ENCODE measurements at regions not wholly inside any gene's neighbourhood (a gene's known extent, or its start where the extent isn't known, plus 50 kb on each side); places are given as distances from the start of the nearest gene placed in this dataset.

DNA sequence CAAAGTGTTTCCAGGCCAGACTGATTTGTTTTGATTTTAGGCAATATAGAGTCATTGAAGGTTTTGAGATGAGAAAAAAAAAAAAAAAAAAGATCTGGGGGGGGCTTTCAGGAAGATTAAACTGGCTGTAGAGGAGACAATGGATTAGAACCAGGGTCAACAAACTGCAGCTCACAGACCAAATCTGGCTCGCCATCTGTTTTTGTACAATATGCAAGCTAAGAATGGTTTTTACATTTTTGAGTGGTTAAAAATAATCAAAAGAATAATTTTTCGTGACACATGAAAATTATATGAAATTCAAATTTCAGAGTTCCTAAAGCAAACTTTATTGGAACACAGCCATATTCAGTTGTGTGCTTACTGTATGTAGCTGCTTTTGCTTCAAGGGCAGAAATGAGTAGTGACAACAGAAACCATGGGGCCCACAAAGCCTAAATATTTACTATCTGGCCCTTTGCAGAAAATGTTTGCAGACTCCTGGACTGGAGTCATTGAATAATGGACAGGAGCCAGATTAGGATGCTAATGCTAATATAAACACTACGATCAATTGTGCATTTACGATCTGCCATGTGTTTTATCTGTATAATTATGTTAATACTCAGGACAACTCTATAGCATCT, 375.7 kb upstream of the DAB1 start:
- DNase-seq (ENCODE audit: low read depth), result no peak
- TF ChIP-seq, protein P1, sequence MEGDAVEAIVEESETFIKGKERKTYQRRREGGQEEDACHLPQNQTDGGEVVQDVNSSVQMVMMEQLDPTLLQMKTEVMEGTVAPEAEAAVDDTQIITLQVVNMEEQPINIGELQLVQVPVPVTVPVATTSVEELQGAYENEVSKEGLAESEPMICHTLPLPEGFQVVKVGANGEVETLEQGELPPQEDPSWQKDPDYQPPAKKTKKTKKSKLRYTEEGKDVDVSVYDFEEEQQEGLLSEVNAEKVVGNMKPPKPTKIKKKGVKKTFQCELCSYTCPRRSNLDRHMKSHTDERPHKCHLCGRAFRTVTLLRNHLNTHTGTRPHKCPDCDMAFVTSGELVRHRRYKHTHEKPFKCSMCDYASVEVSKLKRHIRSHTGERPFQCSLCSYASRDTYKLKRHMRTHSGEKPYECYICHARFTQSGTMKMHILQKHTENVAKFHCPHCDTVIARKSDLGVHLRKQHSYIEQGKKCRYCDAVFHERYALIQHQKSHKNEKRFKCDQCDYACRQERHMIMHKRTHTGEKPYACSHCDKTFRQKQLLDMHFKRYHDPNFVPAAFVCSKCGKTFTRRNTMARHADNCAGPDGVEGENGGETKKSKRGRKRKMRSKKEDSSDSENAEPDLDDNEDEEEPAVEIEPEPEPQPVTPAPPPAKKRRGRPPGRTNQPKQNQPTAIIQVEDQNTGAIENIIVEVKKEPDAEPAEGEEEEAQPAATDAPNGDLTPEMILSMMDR (IDR thresholded peaks at IDR 0.05; ENCODE audit: insufficient read depth, low read depth, low read length), result no peak
- H3K4me3 ChIP-seq (ENCODE audit: low read depth, low read length), result no peak overlapping the region

DNA sequence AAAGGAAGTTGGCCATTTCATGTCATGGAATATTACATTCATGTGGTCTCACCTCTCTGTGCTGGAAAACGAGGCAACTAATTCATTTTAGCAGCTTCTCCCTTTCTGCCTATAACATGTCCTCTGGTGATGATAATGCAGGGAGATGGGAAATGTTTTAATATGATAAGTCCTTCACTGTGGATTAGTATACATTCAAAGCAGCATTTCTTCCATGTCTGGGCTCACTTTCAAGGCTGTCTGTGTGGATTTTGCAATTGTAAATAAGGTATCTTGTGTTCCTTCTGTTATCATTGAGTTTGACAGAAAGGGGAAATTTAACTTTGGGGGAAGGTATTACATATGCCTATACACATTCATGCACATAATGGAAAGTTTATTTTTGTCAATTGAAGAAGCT, 374.7 kb upstream of the DAB1 start:
- DNase-seq (ENCODE audit: low read depth), result no peak
- no peak overlapping the region for H3K4me3 ChIP-seq (ENCODE audit: low read depth, low read length)
- TF ChIP-seq, protein P1 (IDR thresholded peaks at IDR 0.05; ENCODE audit: insufficient read depth, low read depth, low read length), result no peak

DNA sequence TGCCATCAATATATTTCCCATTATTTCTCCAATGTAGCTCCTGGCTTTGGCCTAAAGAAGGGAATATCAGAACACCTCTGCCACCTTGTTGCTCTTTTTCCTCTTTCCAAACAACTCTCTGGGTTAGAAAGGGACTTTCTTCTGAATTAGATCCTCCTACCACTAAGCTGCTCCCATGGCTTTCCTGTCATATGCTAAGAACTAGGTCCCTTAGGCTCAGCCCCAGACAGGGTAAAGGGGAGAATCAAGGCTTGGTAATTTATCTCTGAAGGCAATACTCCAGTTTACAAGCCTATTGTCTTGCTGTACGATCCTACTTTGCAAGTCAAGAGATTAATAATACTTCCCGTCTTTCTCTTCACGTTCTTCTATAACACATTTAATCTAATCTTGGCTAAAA, 373.2 kb upstream of the DAB1 start:
- H3K4me3 ChIP-seq (ENCODE audit: low read depth, low read length), result no peak overlapping the region
- DNase-seq (ENCODE audit: low read depth), result no peak
- TF ChIP-seq, protein P1 (IDR thresholded peaks at IDR 0.05; ENCODE audit: insufficient read depth, low read depth, low read length), result no peak

DNA sequence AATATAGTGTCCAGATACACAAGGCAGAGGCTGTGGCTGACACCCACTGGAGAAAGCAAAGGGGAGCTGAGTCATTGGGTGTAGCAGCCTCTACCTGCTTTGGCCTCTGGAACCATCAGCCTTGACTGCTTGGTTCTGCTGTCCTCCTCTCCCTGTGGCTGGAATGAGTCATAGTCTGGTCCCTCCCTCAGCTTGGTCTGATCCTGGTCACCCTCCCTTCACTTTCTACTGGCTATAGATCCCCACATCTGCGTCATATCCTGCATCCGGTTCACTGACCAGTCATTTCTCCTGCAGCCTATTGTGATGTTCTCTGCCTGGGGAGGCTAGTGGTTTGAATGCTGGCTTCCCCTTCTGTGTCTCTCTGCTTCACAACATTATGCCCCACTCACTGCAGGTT, 372.8 kb upstream of the DAB1 start:
- TF ChIP-seq, protein P1 (IDR thresholded peaks at IDR 0.05; ENCODE audit: insufficient read depth, low read depth, low read length), result no peak
- no peak for DNase-seq (ENCODE audit: low read depth)
- H3K4me3 ChIP-seq (ENCODE audit: low read depth, low read length), result no peak overlapping the region

DNA sequence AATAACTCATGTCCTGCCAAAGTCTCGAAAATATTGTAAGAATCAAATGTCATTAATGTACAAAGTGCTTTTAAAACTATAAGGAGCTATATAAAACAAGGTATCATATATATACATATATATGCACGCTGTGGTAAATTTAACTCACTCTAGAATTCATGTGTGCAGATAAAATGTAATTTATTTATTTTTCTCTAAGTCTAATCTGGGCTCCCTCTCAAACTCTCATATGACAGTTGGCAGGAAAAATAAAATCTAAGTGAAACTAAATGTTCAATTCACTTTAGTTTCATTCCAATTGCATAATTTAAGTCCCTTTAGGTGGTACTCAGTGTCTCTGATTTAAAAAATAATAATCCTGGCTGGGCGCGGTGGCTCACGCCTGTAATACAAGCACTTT, 372.0 kb upstream of the DAB1 start:
- DNase-seq (ENCODE audit: low read depth), result no peak
- TF ChIP-seq, protein P1 (IDR thresholded peaks at IDR 0.05; ENCODE audit: insufficient read depth, low read depth, low read length), result no peak
- no peak overlapping the region for H3K4me3 ChIP-seq (ENCODE audit: low read depth, low read length)

DNA sequence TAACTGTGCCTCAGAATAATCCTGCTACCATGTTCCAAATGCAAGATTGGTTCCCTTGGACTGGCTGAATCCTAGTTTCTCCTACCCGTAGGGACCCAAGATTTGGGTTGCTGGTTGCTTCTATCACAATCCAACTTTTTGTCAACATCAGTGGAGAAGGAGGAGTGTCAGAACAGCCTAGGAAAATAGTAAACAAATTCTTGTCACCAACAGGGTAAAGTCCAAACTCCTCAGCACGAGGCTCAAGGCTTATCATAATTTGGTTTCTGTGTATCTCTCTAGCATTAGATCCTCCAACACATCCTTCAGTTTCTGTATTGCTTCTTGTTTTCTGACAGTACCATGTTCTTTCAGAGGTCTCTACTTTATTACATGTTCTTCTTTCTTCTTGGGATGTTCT, 370.2 kb upstream of the DAB1 start:
- H3K4me3 ChIP-seq (ENCODE audit: low read depth, low read length), result no peak overlapping the region
- no peak for DNase-seq (ENCODE audit: low read depth)
- TF ChIP-seq, protein P1 (IDR thresholded peaks at IDR 0.05; ENCODE audit: insufficient read depth, low read depth, low read length), result no peak

DNA sequence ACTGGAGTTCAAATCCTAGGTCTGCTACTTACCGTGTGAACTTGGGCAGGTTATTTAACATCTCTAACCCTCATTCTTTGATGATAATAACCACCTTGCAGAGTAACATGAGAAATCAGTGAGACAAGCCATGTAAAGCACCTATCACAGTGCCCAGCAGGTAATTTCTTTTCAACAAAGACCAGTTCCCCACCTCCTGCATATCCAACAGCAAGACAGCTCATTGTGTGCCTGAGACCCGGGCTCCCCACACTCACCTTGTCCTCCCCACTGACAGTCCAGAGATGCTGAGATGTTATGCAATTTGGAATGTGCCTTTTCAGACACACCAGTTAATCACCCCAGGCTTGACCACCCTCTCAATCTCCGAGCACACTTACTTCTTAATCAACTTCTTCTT, 367.6 kb upstream of the DAB1 start:
- no peak for DNase-seq (ENCODE audit: low read depth)
- H3K4me3 ChIP-seq (ENCODE audit: low read depth, low read length), result no peak overlapping the region
- TF ChIP-seq, protein P1 (IDR thresholded peaks at IDR 0.05; ENCODE audit: insufficient read depth, low read depth, low read length), result no peak

Measured in fibroblast of villous mesenchyme (primary cell).